ENCODE measurements at regions not wholly inside any gene's neighbourhood (a gene's known extent, or its start where the extent isn't known, plus 50 kb on each side); places are given as distances from the start of the nearest gene placed in this dataset.

- no peak for TF ChIP-seq CTCF (IDR thresholded peaks at IDR 0.05; ENCODE audit: control extremely low read depth, extremely low read depth, low read depth, missing control alignments)
- DNase-seq (ENCODE audit: extremely low spot score), result no peak
- CTCF ChIA-PET, result interaction anchor here (1.4 to 3.1 kb wide), 3 partner anchors 9 to 215 kb away, joined by 4 to 17 read pairs (median 7); no protein-coding TSS in a partner anchor
- POLR2A ChIA-PET, result no interaction called here
Observed at GRCh38 chr2:74042606-74043005, 57.9 kb downstream of the TET3 start.

GRCh38 chr2:74043345-74044329 is 58.9 kb downstream of the TET3 start:
- TF ChIP-seq CTCF (IDR thresholded peaks at IDR 0.05; ENCODE audit: control extremely low read depth, extremely low read depth, low read depth, missing control alignments), result no peak
- ChIA-PET CTCF (interaction anchor here (0.9 to 1.4 kb wide), 2 partner anchors 13 to 16 kb away, joined by 3 to 4 read pairs; no protein-coding TSS in a partner anchor), POLR2A (interaction anchor here (0.5 kb wide), 1 partner anchor 8 kb away, joined by 3 read pairs; no protein-coding TSS in a partner anchor)
- no peak for DNase-seq (ENCODE audit: extremely low spot score)

- TF ChIP-seq CTCF (IDR thresholded peaks at IDR 0.05; ENCODE audit: control extremely low read depth, extremely low read depth, low read depth, missing control alignments), result no peak
- ChIA-PET CTCF (interaction anchor here (0.8 kb wide), 1 partner anchor 13 kb away, joined by 3 read pairs; no protein-coding TSS in a partner anchor), POLR2A (no interaction called here)
- no peak for DNase-seq (ENCODE audit: extremely low spot score)
Observed at GRCh38 chr2:74044999-74045398, 60.3 kb downstream of the TET3 start.

GRCh38 chr2:74045454-74045853 is 60.7 kb downstream of the TET3 start:
- CTCF ChIA-PET, result interaction anchor here (0.8 to 1.4 kb wide), 2 partner anchors 12 to 57 kb away, joined by 3 to 4 read pairs; no protein-coding TSS in a partner anchor
- TF ChIP-seq CTCF (IDR thresholded peaks at IDR 0.05; ENCODE audit: control extremely low read depth, extremely low read depth, low read depth, missing control alignments), result no peak
- POLR2A ChIA-PET, result no interaction called here
- DNase-seq (ENCODE audit: extremely low spot score), result no peak

GRCh38 chr2:74046441-74046840 is 61.7 kb downstream of the TET3 start:
- no peak for DNase-seq (ENCODE audit: extremely low spot score)
- ChIA-PET POLR2A (no interaction called here), CTCF (interaction anchor here (1.4 kb wide), 1 partner anchor 58 kb away, joined by 4 read pairs; no protein-coding TSS in a partner anchor)
- TF ChIP-seq CTCF (IDR thresholded peaks at IDR 0.05; ENCODE audit: control extremely low read depth, extremely low read depth, low read depth, missing control alignments), result no peak

- POLR2A ChIA-PET, result no interaction called here
- DNase-seq (ENCODE audit: extremely low spot score), result no peak
- TF ChIP-seq CTCF (IDR thresholded peaks at IDR 0.05; ENCODE audit: control extremely low read depth, extremely low read depth, low read depth, missing control alignments), result no peak
- CTCF ChIA-PET, result interaction anchor here (1.9 kb wide), 1 partner anchor 15 kb away, joined by 6 read pairs; no protein-coding TSS in a partner anchor
Observed at GRCh38 chr2:74047152-74047551, 62.4 kb downstream of the TET3 start.

All from GM10248 (cell line).